ENCODE measurements at regions not wholly inside any gene's neighbourhood (a gene's known extent, or its start where the extent isn't known, plus 50 kb on each side); places are given as distances from the start of the nearest gene placed in this dataset.

GRCh38 chr14:101411151-101411550, 150.1 kb upstream of the DIO3 start:
- no peak for TF ChIP-seq CTCF (IDR thresholded peaks at IDR 0.05)
- intact Hi-C loops (cut with DNase I): no loop called here
- Histone ChIP-seq H3K9ac (ENCODE audit: low read depth in 2 of 2, low read length in 2 of 2) (no peak overlapping the region), H3K9me3 (no peaks in the 10 kb centered on the region), H3K36me3 (no peaks in the 10 kb centered on the region), H3K27me3 (no peaks in the 10 kb centered on the region), H3K27ac (no peak overlapping the region), H3K4me3 (no peak overlapping the region), H3K4me1 (no peaks in the 10 kb centered on the region)
- no peak for DNase-seq

GRCh38 chr14:101411779-101412178, 149.5 kb upstream of the DIO3 start:
- no peak for TF ChIP-seq CTCF (IDR thresholded peaks at IDR 0.05)
- H3K4me1 ChIP-seq: no peaks in the 10 kb centered on the region
- no peak for DNase-seq
- no peaks in the 10 kb centered on the region for H3K36me3 ChIP-seq
- no peaks in the 10 kb centered on the region for H3K9me3 ChIP-seq
- H3K4me3 ChIP-seq: no peak overlapping the region
- intact Hi-C loops (cut with DNase I): no loop called here
- H3K27ac ChIP-seq: no peak overlapping the region
- H3K9ac ChIP-seq (ENCODE audit: low read depth in 2 of 2, low read length in 2 of 2): no peak overlapping the region
- no peaks in the 10 kb centered on the region for H3K27me3 ChIP-seq

DNA sequence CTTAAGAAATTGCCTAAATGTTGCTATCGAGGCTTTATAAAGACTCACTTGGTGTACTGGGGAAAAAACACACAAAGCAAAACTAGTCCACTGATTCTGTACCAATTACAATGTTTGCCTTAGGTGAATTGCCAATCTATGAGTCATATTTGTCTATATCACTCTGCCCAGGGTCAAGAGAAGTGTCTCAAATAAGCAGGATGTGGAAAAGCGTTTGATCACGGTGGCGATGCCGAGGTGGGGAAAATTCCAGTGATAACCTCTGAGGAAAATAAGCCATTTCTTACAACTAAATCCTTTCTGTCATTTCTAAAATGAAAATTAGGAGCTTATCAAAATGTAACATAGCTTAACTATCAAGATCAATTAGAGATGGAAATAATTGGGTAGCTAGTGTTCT, 148.6 kb upstream of the DIO3 start:
- Histone ChIP-seq H3K36me3 (no peaks in the 10 kb centered on the region), H3K4me3 (no peak overlapping the region), H3K9me3 (no peaks in the 10 kb centered on the region), H3K27ac (no peak overlapping the region), H3K27me3 (no peaks in the 10 kb centered on the region), H3K4me1 (no peaks in the 10 kb centered on the region), H3K9ac (ENCODE audit: low read depth in 2 of 2, low read length in 2 of 2) (no peak overlapping the region)
- TF ChIP-seq CTCF (IDR thresholded peaks at IDR 0.05): no peak
- intact Hi-C loops (cut with DNase I): no loop called here
- no peak for DNase-seq

DNA sequence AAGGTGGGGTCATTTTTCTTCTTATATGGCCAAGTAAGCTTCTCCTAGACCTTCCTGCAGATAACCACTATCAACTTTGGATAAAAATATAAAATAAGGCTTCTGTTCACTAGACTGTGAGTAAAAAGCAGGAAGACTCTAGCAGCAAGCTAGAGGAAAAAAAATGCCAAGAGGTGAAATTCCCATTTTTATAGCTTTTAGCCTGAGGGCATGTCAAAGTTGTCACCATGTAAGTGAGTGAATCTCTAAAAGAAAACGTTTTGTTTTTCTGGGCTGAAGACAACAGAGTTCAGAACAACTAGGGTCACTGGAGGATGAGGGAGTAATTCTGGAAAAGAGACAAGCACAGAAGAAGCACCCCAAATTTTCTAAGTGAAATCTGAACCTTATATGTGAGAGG, 143.9 kb upstream of the DIO3 start:
- H3K36me3 ChIP-seq: no peaks in the 10 kb centered on the region
- no peak for TF ChIP-seq CTCF (IDR thresholded peaks at IDR 0.05)
- intact Hi-C loops (cut with DNase I): no loop called here

DNA sequence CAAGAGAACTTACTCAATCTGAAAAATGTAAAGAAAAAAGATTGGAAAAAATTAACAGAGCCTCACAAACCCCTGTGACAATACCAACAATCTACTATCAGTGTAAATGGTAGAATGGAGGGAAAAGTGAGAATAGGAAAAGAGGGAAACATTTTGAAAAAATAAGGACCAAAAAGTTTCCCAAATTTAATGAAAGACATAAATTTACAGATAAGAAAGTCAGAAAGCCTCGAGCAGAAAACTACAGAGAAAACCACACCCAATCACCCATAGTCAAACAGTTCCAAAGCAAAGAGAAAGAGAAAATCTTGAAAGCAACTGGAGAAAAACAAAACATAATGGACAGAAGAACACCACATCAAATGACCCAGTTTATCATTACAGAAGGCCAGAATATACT, 142.7 kb upstream of the DIO3 start:
- no peak for DNase-seq
- Histone ChIP-seq H3K27me3 (no peaks in the 10 kb centered on the region), H3K4me1 (no peaks in the 10 kb centered on the region), H3K36me3 (no peaks in the 10 kb centered on the region), H3K9me3 (no peaks in the 10 kb centered on the region), H3K9ac (ENCODE audit: low read depth in 2 of 2, low read length in 2 of 2) (no peak overlapping the region), H3K27ac (no peak overlapping the region), H3K4me3 (no peak overlapping the region)
- intact Hi-C loops (cut with DNase I): no loop called here
- TF ChIP-seq CTCF (IDR thresholded peaks at IDR 0.05): no peak

More for the DNA sequence above, 143.9 kb upstream of the DIO3 start:
- Histone ChIP-seq H3K4me3 (no peak overlapping the region), H3K27me3 (no peaks in the 10 kb centered on the region), H3K27ac (no peak overlapping the region), H3K9me3 (no peaks in the 10 kb centered on the region), H3K4me1 (no peaks in the 10 kb centered on the region), H3K9ac (ENCODE audit: low read depth in 2 of 2, low read length in 2 of 2) (no peak overlapping the region)
- DNase-seq: no peak

DNA sequence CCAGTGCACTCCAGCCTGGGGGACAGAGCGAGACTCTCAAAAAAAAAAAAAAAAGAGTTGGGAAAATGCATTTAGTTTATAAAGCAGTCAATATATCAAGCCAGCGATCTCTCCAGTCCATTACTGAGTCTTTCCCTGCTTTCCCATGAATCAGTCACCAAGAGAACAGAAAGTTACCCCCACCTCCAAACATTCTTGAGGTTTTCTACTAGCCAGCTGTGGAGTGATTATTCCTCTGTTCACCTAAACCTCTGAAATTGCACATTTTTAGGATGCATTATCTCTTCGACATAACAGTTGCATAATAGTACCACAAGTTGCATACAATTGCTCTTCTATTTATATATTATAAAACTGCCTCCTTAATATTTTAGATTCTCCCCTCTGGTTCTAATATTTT, 134.8 kb upstream of the DIO3 start:
- no peak for TF ChIP-seq CTCF (IDR thresholded peaks at IDR 0.05)
- Histone ChIP-seq H3K9me3 (no peaks in the 10 kb centered on the region), H3K27me3 (no peaks in the 10 kb centered on the region), H3K4me1 (no peaks in the 10 kb centered on the region), H3K36me3 (no peaks in the 10 kb centered on the region), H3K4me3 (no peak overlapping the region), H3K9ac (ENCODE audit: low read depth in 2 of 2, low read length in 2 of 2) (no peak overlapping the region), H3K27ac (no peak overlapping the region)
- no peak for DNase-seq
- intact Hi-C loops (cut with DNase I): no loop called here

Measured in colonic mucosa (tissue), 4 donors.